H9 (cell line): ENCODE measurements at regions not wholly inside any gene's neighbourhood (a gene's known extent, or its start where the extent isn't known, plus 50 kb on each side); places are given as distances from the start of the nearest gene placed in this dataset.

Experiments
- DNase-seq: peaks from one replicate; pipeline ENCODE4 v3.0.0-alpha.2; 2017
- H2AFZ ChIP-seq: one replicate; pipeline ENCODE4 v1.6.1; 2013; ENCODE audit warnings: mild to moderate bottlenecking, low read length, control low read depth, moderate library complexity
- H2AK5ac ChIP-seq: 2 replicates; pipeline ENCODE4 v1.6.1; 2013; ENCODE audit warnings: low read length, control low read depth, mixed read lengths; ENCODE audit not compliant: insufficient read length
- H2BK120ac ChIP-seq: one replicate; pipeline ENCODE4 v1.6.1; 2013; ENCODE audit warnings: low read depth, mild to moderate bottlenecking, low read length, control low read depth, inconsistent platforms; ENCODE audit not compliant: poor library complexity, severe bottlenecking
- H2BK12ac ChIP-seq: 2 replicates; pipeline ENCODE4 v1.6.1; 2013; ENCODE audit warnings: low read length, control low read depth, mixed read lengths, low read depth; ENCODE audit not compliant: insufficient read length
- H2BK15ac ChIP-seq: 2 replicates; pipeline ENCODE4 v1.6.1; 2013; ENCODE audit warnings: low read depth, low read length, control low read depth
- H2BK20ac ChIP-seq: one replicate; pipeline ENCODE4 v1.6.1; 2013; ENCODE audit warnings: low read depth, mild to moderate bottlenecking, low read length, control low read depth, inconsistent platforms; ENCODE audit not compliant: poor library complexity, severe bottlenecking
- H2BK5ac ChIP-seq: 2 replicates; pipeline ENCODE4 v1.6.1; 2013; ENCODE audit warnings: low read length, control low read depth, mixed read lengths; ENCODE audit not compliant: insufficient read length
- H3K14ac ChIP-seq: 2 replicates; pipeline ENCODE4 v1.6.1; 2013; ENCODE audit warnings: low read length, control low read depth; ENCODE audit not compliant: insufficient read depth
- H3K18ac ChIP-seq: 2 replicates; pipeline ENCODE4 v1.6.1; 2013; ENCODE audit warnings: low read depth, mild to moderate bottlenecking, mixed read lengths, low read length, control low read depth; ENCODE audit not compliant: insufficient read length
- H3K23ac ChIP-seq: 2 replicates; pipeline ENCODE4 v1.6.1; 2013; ENCODE audit warnings: low read length, control low read depth, mixed read lengths, low read depth; ENCODE audit not compliant: insufficient read length
- H3K23me2 ChIP-seq: 2 replicates; pipeline ENCODE4 v1.6.1; 2013; ENCODE audit warnings: low read depth, mild to moderate bottlenecking, mixed read lengths, low read length, control low read depth; ENCODE audit not compliant: insufficient read length, poor library complexity, severe bottlenecking
- H3K27ac ChIP-seq: 2 replicates; pipeline ENCODE4 v1.5.1; 2013; ENCODE audit warnings: low read length, control low read depth, mixed read lengths, low read depth; ENCODE audit not compliant: insufficient read length
- H3K27me3 ChIP-seq: 2 replicates; pipeline ENCODE4 v1.6.1; 2013; ENCODE audit warnings: low read length, control low read depth, inconsistent platforms; ENCODE audit not compliant: insufficient read depth
- H3K4ac ChIP-seq: 2 replicates; pipeline ENCODE4 v1.6.1; 2013; ENCODE audit warnings: low read depth, mild to moderate bottlenecking, control low read depth, inconsistent platforms, low read length, moderate library complexity
- H3K4me1 ChIP-seq: 2 replicates; pipeline ENCODE4 v1.6.1; 2013; ENCODE audit warnings: low read length, control low read depth, inconsistent platforms; ENCODE audit not compliant: insufficient read depth
- H3K4me2 ChIP-seq: 2 replicates; pipeline ENCODE4 v1.6.1; 2013; ENCODE audit warnings: low read length, control low read depth, mixed read lengths; ENCODE audit not compliant: insufficient read length, insufficient read depth
- H3K56ac ChIP-seq: 2 replicates; pipeline ENCODE4 v1.6.1; 2013; ENCODE audit warnings: low read depth, mild to moderate bottlenecking, mixed read lengths, low read length, control low read depth; ENCODE audit not compliant: insufficient read length
- H3K79me1 ChIP-seq: 2 replicates; pipeline ENCODE4 v1.6.1; 2013; ENCODE audit warnings: low read depth, mild to moderate bottlenecking, moderate library complexity, low read length, control low read depth, inconsistent platforms; ENCODE audit not compliant: insufficient read depth, poor library complexity, severe bottlenecking
- H3K79me2 ChIP-seq: 2 replicates; pipeline ENCODE4 v1.6.1; 2013; ENCODE audit warnings: low read length, control low read depth, inconsistent platforms; ENCODE audit not compliant: insufficient read depth
- H3K9ac ChIP-seq: 2 replicates; pipeline ENCODE4 v1.6.1; 2013; ENCODE audit warnings: low read length, control low read depth, mixed read lengths; ENCODE audit not compliant: insufficient read length; ENCODE audit errors: extremely low read depth
- H3K9me3 ChIP-seq: one replicate; pipeline ENCODE4 v1.6.1; 2013; ENCODE audit warnings: low read depth, low read length, inconsistent platforms; ENCODE audit not compliant: control insufficient read depth
- H3T11ph ChIP-seq: one replicate; pipeline ENCODE4 v1.6.1; 2013; ENCODE audit warnings: mild to moderate bottlenecking, low read length, control low read depth, inconsistent platforms
- H4K20me1 ChIP-seq: one replicate; pipeline ENCODE4 v1.6.1; 2013; ENCODE audit not compliant: control insufficient read depth, insufficient read length, insufficient read depth
- H4K5ac ChIP-seq: 2 replicates; pipeline ENCODE4 v1.6.1; 2013; ENCODE audit warnings: low read depth, mild to moderate bottlenecking, mixed read lengths, low read length, control low read depth; ENCODE audit not compliant: insufficient read length
- H4K8ac ChIP-seq: replicated peaks from 2 replicates; pipeline ENCODE4 v1.6.1; 2013; ENCODE audit warnings: low read length, control low read depth, mixed read lengths, low read depth; ENCODE audit not compliant: insufficient read length
- H4K91ac ChIP-seq: 2 replicates; pipeline ENCODE4 v1.6.1; 2013; ENCODE audit warnings: low read depth, mild to moderate bottlenecking, moderate library complexity, mixed read lengths, low read length, control low read depth; ENCODE audit not compliant: insufficient read length
- H3K27ac Mint-ChIP-seq, 3 experiments: 2 replicates in 2 of 3; 3 replicates in 1 of 3; pipeline ENCODE4 v1.8.0; 2020 to 2021; ENCODE audit warnings: mixed read lengths in 3 of 3, mild to moderate bottlenecking in 1 of 3, moderate library complexity in 1 of 3
- H3K27me3 Mint-ChIP-seq: 2 replicates; pipeline ENCODE4 v1.8.0; 2021; ENCODE audit warnings: low read depth, mild to moderate bottlenecking, moderate library complexity, mixed read lengths
- H3K36me3 Mint-ChIP-seq, 3 experiments: 2 replicates in 2 of 3; 3 replicates in 1 of 3; pipeline ENCODE4 v1.8.0; 2020 to 2021; ENCODE audit warnings: low read depth in 3 of 3, mixed read lengths in 3 of 3; ENCODE audit not compliant: insufficient read depth in 1 of 3
- H3K4me1 Mint-ChIP-seq, 2 experiments: 2 replicates each; pipeline ENCODE4 v1.8.0; 2020; ENCODE audit warnings: mixed read lengths in 2 of 2
- H3K4me3 Mint-ChIP-seq, 2 experiments: 2 replicates in 1 of 2; 3 replicates in 1 of 2; pipeline ENCODE4 v1.8.0; 2020 to 2021; ENCODE audit warnings: mild to moderate bottlenecking in 2 of 2, mixed read lengths in 2 of 2, moderate library complexity in 1 of 2
- H3K9me3 Mint-ChIP-seq, 2 experiments: 2 replicates in 1 of 2; 3 replicates in 1 of 2; pipeline ENCODE4 v1.8.0; 2020; ENCODE audit warnings: mild to moderate bottlenecking in 2 of 2, mixed read lengths in 2 of 2, moderate library complexity in 1 of 2
- CTCF ChIP-seq: fragments of 200-600 bp; sonication (generic); conservative IDR thresholded peaks from 3 replicates; pipeline ENCODE4 v1.8.0; 2021; ENCODE audit warnings: antibody characterized with exemption, mild to moderate bottlenecking
- WGBS: extraction: QIAGEN DNeasy Blood & Tissue Kit; methylation state at CpG from one replicate; pipeline ENCODE4 v1.1.7; 2013; ENCODE audit warnings: missing lambda C conversion rate, low lambda C conversion rate, mixed read lengths; ENCODE audit not compliant: insufficient read length; ENCODE audit errors: extremely low coverage; 5-methylcytosine and 5-hydroxymethylcytosine counted together

GRCh38 chr14:99099051-99099787 lies 172.8 kb downstream of the BCL11B start:
- H3K4me3 Mint-ChIP-seq: no peak overlapping the region
- no peak overlapping the region for H2AK5ac ChIP-seq
- no peak overlapping the region for H2BK20ac ChIP-seq
- H2AFZ ChIP-seq: no peak overlapping the region
- no peak overlapping the region for H3K18ac ChIP-seq
- no peak overlapping the region for H2BK12ac ChIP-seq
- no peaks in the 10 kb centered on the region for H3K23me2 ChIP-seq
- H4K91ac ChIP-seq: no peak overlapping the region
- no peaks in the 10 kb centered on the region for H3K79me2 ChIP-seq
- H4K8ac ChIP-seq: no peak overlapping the region
- no peak overlapping the region for H3T11ph ChIP-seq
- H3K79me1 ChIP-seq: no peaks in the 10 kb centered on the region
- H3K4ac ChIP-seq: no peak overlapping the region
- no peak overlapping the region for H3K9ac ChIP-seq
- no peak overlapping the region for H3K56ac ChIP-seq
- no peak overlapping the region for H2BK5ac ChIP-seq
- H4K20me1 ChIP-seq: no peaks in the 10 kb centered on the region
- peaks cover 10 to 15% of the 10 kb centered on the region in 2 experiments; a peak in 4 of 5 replicates for H3K9me3 Mint-ChIP-seq
- no peak for TF ChIP-seq CTCF
- no peak overlapping the region for H4K5ac ChIP-seq
- H3K23ac ChIP-seq: no peak overlapping the region
- no peak overlapping the region for H2BK120ac ChIP-seq
- H2BK15ac ChIP-seq: no peak overlapping the region
- peaks cover 0 to 16% (median 9%) of the 10 kb centered on the region in 3 experiments; a peak in 6 of 7 replicates for H3K36me3 Mint-ChIP-seq
- no peak overlapping the region for H3K14ac ChIP-seq
- H3K4me2 ChIP-seq: no peak overlapping the region
- no peak overlapping the region for H3K27ac ChIP-seq
- H3K4me1 Mint-ChIP-seq: peaks cover 23 to 27% of the 10 kb centered on the region in 2 experiments
- no CpG with 5 or more reads among the region's 16 CpGs for WGBS
- 0 out of 2 replicates have a peak, but pooled peaks cover 2% of the 10 kb centered on the region for H3K4me1 ChIP-seq
- DNase-seq: no peak
- H3K9me3 ChIP-seq: no peaks in the 10 kb centered on the region
- H3K27me3 ChIP-seq: no peaks in the 10 kb centered on the region
- no peaks in the 10 kb centered on the region; the same call in 1 of the 2 replicates for H3K27me3 Mint-ChIP-seq
- peak overlapping the region in 1 of 3 experiments; percentile 52; a peak in 1 of 7 replicates for H3K27ac Mint-ChIP-seq
